SK-N-SH (cell line): ENCODE measurements at regions not wholly inside any gene's neighbourhood (a gene's known extent, or its start where the extent isn't known, plus 50 kb on each side); places are given as distances from the start of the nearest gene placed in this dataset.

Experiments used
- CTCF ChIA-PET: fragments of 300-600, 350-600 bp; formaldehyde crosslinking; extraction: SDS; loops from one replicate; lab custom pipeline; 2021; lab: Yijun Ruan, JAX
- POLR2A ChIA-PET: fragments of 350-600 bp; sonication (Branson Sonifier 250); formaldehyde crosslinking; extraction: SDS; loops from one replicate; lab custom pipeline; 2020; ENCODE audit warnings: antibody characterized with exemption, inconsistent platforms; lab: Yijun Ruan, JAX
- DNase-seq: peaks from one replicate; pipeline ENCODE4 v3.0.0; 2012
- H2AFZ ChIP-seq: fragments of 200-600 bp; sonication (generic); 2 replicates; pipeline ENCODE4 v1.8.1; 2016; ENCODE audit warnings: antibody characterized with exemption, mild to moderate bottlenecking, low read depth
- H3F3A ChIP-seq: fragments of 200-600 bp; sonication (generic); replicated peaks from 2 replicates; pipeline ENCODE3; 2016; ENCODE audit warnings: antibody characterized with exemption, mild to moderate bottlenecking; ENCODE audit not compliant: insufficient read depth
- H3K27ac ChIP-seq, 2 experiments: fragments of 200-500 bp in 1 of 2; fragments of 200-600 bp in 1 of 2; sonication (Bioruptor generic) in 1 of 2; sonication (generic), shearing (Covaris generic) in 1 of 2; 2 replicates each; pipeline versions ENCODE4 v1.5.1 to v1.6.1; 2014 to 2016; ENCODE audit warnings: low read depth in 2 of 2, inconsistent platforms in 1 of 2, low read length in 1 of 2, mild to moderate bottlenecking in 1 of 2, mixed read lengths in 1 of 2
- H3K27me3 ChIP-seq: fragments of 200-600 bp; sonication (generic), shearing (Covaris generic); 2 replicates; pipeline ENCODE4 v1.6.1; 2016; ENCODE audit warnings: mixed run types; ENCODE audit not compliant: insufficient read depth
- H3K36me3 ChIP-seq, 2 experiments: fragments of 200-500 bp in 1 of 2; fragments of 200-600 bp in 1 of 2; sonication (Bioruptor generic) in 1 of 2; sonication (generic) in 1 of 2; replicated peaks in 1 of 2; 2 replicates each; pipeline versions ENCODE3 to v1.5.1; 2014 to 2016; ENCODE audit warnings: low read length in 1 of 2, mild to moderate bottlenecking in 1 of 2; ENCODE audit not compliant: insufficient read depth in 2 of 2, control insufficient read depth in 1 of 2
- H3K4me1 ChIP-seq, 2 experiments: fragments of 200-500 bp in 1 of 2; fragments of 200-600 bp in 1 of 2; sonication (Bioruptor generic) in 1 of 2; sonication (generic), shearing (Covaris generic) in 1 of 2; 2 replicates each; pipeline versions ENCODE4 v1.5.1 to v1.6.1; 2014 to 2016; ENCODE audit warnings: low read depth in 1 of 2, low read length in 1 of 2, mixed run types in 1 of 2; ENCODE audit not compliant: insufficient read depth in 2 of 2, control insufficient read depth in 1 of 2
- H3K4me2 ChIP-seq: fragments of 200-600 bp; sonication (generic), shearing (Covaris generic); 2 replicates; pipeline ENCODE4 v1.6.1; 2017; ENCODE audit warnings: mixed run types
- H3K4me3 ChIP-seq, 2 experiments: fragments of 200-500 bp in 1 of 2; fragments of 200-600 bp in 1 of 2; sonication (Bioruptor generic) in 1 of 2; sonication (generic), shearing (Covaris generic) in 1 of 2; 2 replicates each; pipeline versions ENCODE4 v1.5.1 to v1.8.1; 2014 to 2016; ENCODE audit warnings: low read depth in 2 of 2, inconsistent platforms in 1 of 2, low read length in 1 of 2, mild to moderate bottlenecking in 1 of 2, mixed read lengths in 1 of 2, moderate library complexity in 1 of 2
- H3K79me2 ChIP-seq: fragments of 200-600 bp; sonication (generic); 2 replicates; pipeline ENCODE4 v1.8.1; 2017; ENCODE audit warnings: mild to moderate bottlenecking; ENCODE audit not compliant: insufficient read depth
- H3K9ac ChIP-seq: fragments of 200-600 bp; sonication (generic); 2 replicates; pipeline ENCODE4 v1.6.1; 2017; ENCODE audit warnings: mixed run types
- H3K9me2 ChIP-seq: fragments of 200-600 bp; sonication (generic); 2 replicates; pipeline ENCODE4 v1.6.1; 2017; ENCODE audit warnings: mixed run types
- H3K9me3 ChIP-seq: fragments of 200-600 bp; sonication (generic); 2 replicates; pipeline ENCODE4 v1.6.1; 2017; ENCODE audit warnings: mixed run types, mild to moderate bottlenecking, moderate library complexity
- H4K20me1 ChIP-seq: fragments of 200-600 bp; sonication (generic); 2 replicates; pipeline ENCODE4 v1.6.1; 2017; ENCODE audit warnings: mild to moderate bottlenecking, mixed run types; ENCODE audit not compliant: insufficient read depth
- CHD2 ChIP-seq: fragments of 150-350 bp; IDR thresholded peaks from 2 replicates; pipeline ENCODE4 v1.6.1; 2018; ENCODE audit warnings: low read length; ENCODE audit not compliant: partially characterized antibody
- EP300 ChIP-seq, 2 experiments: IDR thresholded peaks; 2 replicates each; pipeline versions ENCODE4 v1.4.0 to v1.6.1; 2012; ENCODE audit warnings: borderline replicate concordance in 1 of 2, low read depth in 1 of 2, low read length in 1 of 2
- EZH2phosphoT487 ChIP-seq: fragments of 200-600 bp; sonication (generic); IDR thresholded peaks from 2 replicates; pipeline ENCODE4 v1.6.1; 2017; ENCODE audit warnings: low read depth, mixed run types, mild to moderate bottlenecking, antibody characterized with exemption, moderate library complexity, borderline replicate concordance
- FOSL2 ChIP-seq: IDR thresholded peaks from 2 replicates; pipeline ENCODE4 v1.4.0; 2012; ENCODE audit warnings: low read depth, mild to moderate bottlenecking, moderate library complexity, borderline replicate concordance
- FOXJ3 ChIP-seq: sonication (generic); formaldehyde crosslinking; IDR thresholded peaks from 2 replicates; pipeline ENCODE4 v1.5.1; 2020; ENCODE audit warnings: mild to moderate bottlenecking, missing genetic modification reagents
- FOXM1 ChIP-seq: IDR thresholded peaks from 2 replicates; pipeline ENCODE4 v1.4.0; 2012; ENCODE audit warnings: low read depth, mild to moderate bottlenecking
- GABPA ChIP-seq: IDR thresholded peaks from 2 replicates; pipeline ENCODE4 v1.4.0; 2012; ENCODE audit warnings: low read depth, mild to moderate bottlenecking
- GATA2 ChIP-seq: sonication (generic); formaldehyde crosslinking; IDR thresholded peaks from 2 replicates; pipeline ENCODE4 v1.5.0; 2020; ENCODE audit warnings: mild to moderate bottlenecking, missing genetic modification reagents
- JUND ChIP-seq: IDR thresholded peaks from 2 replicates; pipeline ENCODE4 v1.4.0; 2012
- MXI1 ChIP-seq: IDR thresholded peaks from 2 replicates; pipeline ENCODE4 v1.6.1; 2012; ENCODE audit warnings: mild to moderate bottlenecking, low read depth, low read length, improper control_type of control experiment
- NFIC ChIP-seq: IDR thresholded peaks from 2 replicates; pipeline ENCODE4 v1.4.0; 2012; ENCODE audit warnings: borderline replicate concordance
- RCOR1 ChIP-seq: fragments of 150-350 bp; IDR thresholded peaks from 2 replicates; pipeline ENCODE4 v1.6.1; 2017; ENCODE audit warnings: antibody characterized with exemption, low read length
- SIN3A ChIP-seq: IDR thresholded peaks from 2 replicates; pipeline ENCODE4 v1.6.1; 2012; ENCODE audit warnings: low read depth, mild to moderate bottlenecking, low read length, moderate library complexity, borderline replicate concordance
- TCF12 ChIP-seq: IDR thresholded peaks from 2 replicates; pipeline ENCODE4 v1.4.0; 2012
- TEAD4 ChIP-seq: IDR thresholded peaks from 2 replicates; pipeline ENCODE4 v1.4.0; 2012; ENCODE audit warnings: mild to moderate bottlenecking, borderline replicate concordance; ENCODE audit not compliant: insufficient read depth
- YY1 ChIP-seq: IDR thresholded peaks from 2 replicates; pipeline ENCODE4 v1.4.0; 2012; ENCODE audit warnings: low read depth, mild to moderate bottlenecking
- WGBS: methylation state at CpG from one replicate; pipeline ENCODE4 v1.1.6; 2017; ENCODE audit warnings: low lambda C conversion rate; 5-methylcytosine and 5-hydroxymethylcytosine counted together
- TF ChIP-seq, protein P1 (sequence below): fragments of 150-350 bp; IDR thresholded peaks from 2 replicates; pipeline ENCODE4 v1.6.1; 2017; ENCODE audit warnings: antibody characterized with exemption, low read length, low read depth, borderline replicate concordance
- TF ChIP-seq, protein P2 (sequence below): fragments of 150-350 bp; IDR thresholded peaks from 2 replicates; pipeline ENCODE4 v1.6.1; 2016; ENCODE audit warnings: mild to moderate bottlenecking, low read depth, low read length
- TF ChIP-seq, protein P3 (sequence below): IDR thresholded peaks from 2 replicates; pipeline ENCODE4 v1.4.0; 2012; ENCODE audit warnings: low read depth
- TF ChIP-seq, protein P4 (sequence below): IDR thresholded peaks from 2 replicates; pipeline ENCODE4 v1.4.0; 2012; ENCODE audit warnings: low read depth, borderline replicate concordance

DNA sequence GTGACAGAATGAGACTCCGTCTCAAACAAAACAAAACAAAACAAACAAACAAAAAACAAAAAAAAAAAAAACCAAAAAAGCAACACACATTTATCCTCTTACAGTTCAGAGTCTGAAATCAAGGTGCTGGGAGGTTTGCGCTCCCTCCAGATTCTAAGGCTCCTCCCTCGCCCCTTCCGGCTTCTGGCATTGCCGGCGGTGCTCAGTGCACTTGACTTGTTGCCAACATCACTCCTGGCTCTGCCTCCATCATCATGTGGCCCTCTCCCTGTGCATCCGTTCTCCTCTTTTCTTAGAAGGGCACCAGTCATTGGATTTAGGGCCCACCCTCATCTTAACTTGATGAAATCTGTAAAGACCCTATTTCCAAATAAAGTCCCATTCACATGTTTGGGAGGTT is 73.8 kb downstream of the RBFOX3 start (continued):
- TF ChIP-seq EP300 (IDR thresholded peaks at IDR 0.05; ENCODE audit: borderline replicate concordance in 1 of 2, low read depth in 1 of 2, low read length in 1 of 2) = no peak
- no peak for TF ChIP-seq SIN3A
- TF ChIP-seq, protein P1, sequence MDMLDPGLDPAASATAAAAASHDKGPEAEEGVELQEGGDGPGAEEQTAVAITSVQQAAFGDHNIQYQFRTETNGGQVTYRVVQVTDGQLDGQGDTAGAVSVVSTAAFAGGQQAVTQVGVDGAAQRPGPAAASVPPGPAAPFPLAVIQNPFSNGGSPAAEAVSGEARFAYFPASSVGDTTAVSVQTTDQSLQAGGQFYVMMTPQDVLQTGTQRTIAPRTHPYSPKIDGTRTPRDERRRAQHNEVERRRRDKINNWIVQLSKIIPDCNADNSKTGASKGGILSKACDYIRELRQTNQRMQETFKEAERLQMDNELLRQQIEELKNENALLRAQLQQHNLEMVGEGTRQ = no peak
- no peak for TF ChIP-seq GATA2 (CRISPR knock-in tag)
- TF ChIP-seq FOSL2 = no peak
- no peak for TF ChIP-seq GABPA
- TF ChIP-seq CHD2 = no peak
- TF ChIP-seq, protein P2, sequence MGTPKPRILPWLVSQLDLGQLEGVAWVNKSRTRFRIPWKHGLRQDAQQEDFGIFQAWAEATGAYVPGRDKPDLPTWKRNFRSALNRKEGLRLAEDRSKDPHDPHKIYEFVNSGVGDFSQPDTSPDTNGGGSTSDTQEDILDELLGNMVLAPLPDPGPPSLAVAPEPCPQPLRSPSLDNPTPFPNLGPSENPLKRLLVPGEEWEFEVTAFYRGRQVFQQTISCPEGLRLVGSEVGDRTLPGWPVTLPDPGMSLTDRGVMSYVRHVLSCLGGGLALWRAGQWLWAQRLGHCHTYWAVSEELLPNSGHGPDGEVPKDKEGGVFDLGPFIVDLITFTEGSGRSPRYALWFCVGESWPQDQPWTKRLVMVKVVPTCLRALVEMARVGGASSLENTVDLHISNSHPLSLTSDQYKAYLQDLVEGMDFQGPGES = no peak
- TF ChIP-seq TEAD4 = no peak
- TF ChIP-seq, protein P3, sequence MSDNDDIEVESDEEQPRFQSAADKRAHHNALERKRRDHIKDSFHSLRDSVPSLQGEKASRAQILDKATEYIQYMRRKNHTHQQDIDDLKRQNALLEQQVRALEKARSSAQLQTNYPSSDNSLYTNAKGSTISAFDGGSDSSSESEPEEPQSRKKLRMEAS = no peak

DNA sequence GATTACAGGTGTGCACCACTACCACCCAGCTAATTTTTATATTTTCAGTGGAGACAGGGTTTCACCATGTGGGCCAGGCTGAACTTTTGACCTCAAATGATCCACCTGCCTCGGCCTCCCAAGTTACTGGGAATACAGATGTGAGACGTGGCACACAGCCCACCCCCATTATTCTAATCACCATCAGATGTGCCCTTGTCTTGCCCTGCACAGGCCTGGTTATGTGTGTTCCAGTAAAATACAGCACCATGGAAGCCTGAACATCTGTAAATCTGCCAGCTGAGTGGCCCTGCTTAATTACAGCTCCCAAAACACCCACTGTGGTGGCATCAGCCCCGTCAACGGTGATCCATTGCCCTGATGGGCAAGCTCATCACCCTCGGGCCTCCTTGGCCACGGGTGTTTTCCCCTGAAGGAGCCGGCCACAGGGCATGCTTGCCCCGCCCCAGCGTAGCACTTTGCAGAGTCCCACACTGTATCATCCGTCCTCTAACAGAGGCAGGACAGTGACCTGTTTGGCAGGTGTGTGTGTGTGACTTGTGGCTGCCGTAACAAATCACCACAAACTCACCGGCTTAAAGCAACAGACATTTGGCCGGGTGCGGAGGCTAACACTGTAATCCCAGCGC is 74.5 kb downstream of the RBFOX3 start:
- 54% methylated on average over 12 of the region's 15 CpGs for WGBS
- no peak overlapping the region for H3K4me3 ChIP-seq
- ChIA-PET POLR2A (interaction anchor here (0.7 kb wide), 1 partner anchor 42 kb away, joined by 3 read pairs; no protein-coding TSS in a partner anchor), CTCF (interaction anchor here (0.7 to 1.6 kb wide), 8 partner anchors 8 to 1369 kb away, joined by 3 to 7 read pairs (median 3); partner anchors contain the start of gene RBFOX3)
- no peaks in the 10 kb centered on the region for H3K36me3 ChIP-seq
- no peaks in the 10 kb centered on the region for H3K9me3 ChIP-seq
- H3K79me2 ChIP-seq = no peaks in the 10 kb centered on the region
- H3K27ac ChIP-seq = no peak overlapping the region
- H3K9ac ChIP-seq = no peak overlapping the region
- no peaks in the 10 kb centered on the region for H4K20me1 ChIP-seq
- no peaks in the 10 kb centered on the region for H3K9me2 ChIP-seq
- no peaks in the 10 kb centered on the region for H3F3A ChIP-seq
- DNase-seq = peak; percentile 74
- no peak overlapping the region for H3K4me2 ChIP-seq
- peaks cover 11% of the 10 kb centered on the region for H3K27me3 ChIP-seq
- no peak overlapping the region for H2AFZ ChIP-seq
- TF ChIP-seq FOXM1 (no peak), TEAD4 (no peak), GATA2 (CRISPR knock-in tag) (peak; percentile 7; the same call in 1 of the 2 replicates), EZH2phosphoT487 (no peak), NFIC (no peak), EP300 (IDR thresholded peaks at IDR 0.05; ENCODE audit: borderline replicate concordance in 1 of 2, low read depth in 1 of 2, low read length in 1 of 2) (peak in 1 of 2 experiments; percentile 86; a peak in 2 of 4 replicates), JUND (no peak), YY1 (no peak), MXI1 (no peak), FOXJ3 (CRISPR knock-in tag) (no peak), CHD2 (peak; percentile 77), TCF12 (no peak), RCOR1 (peak; percentile 92)
- TF ChIP-seq, protein P3 = no peak
- TF ChIP-seq, protein P1 = no peak
- TF ChIP-seq, protein P2 = no peak
- TF ChIP-seq, protein P4, sequence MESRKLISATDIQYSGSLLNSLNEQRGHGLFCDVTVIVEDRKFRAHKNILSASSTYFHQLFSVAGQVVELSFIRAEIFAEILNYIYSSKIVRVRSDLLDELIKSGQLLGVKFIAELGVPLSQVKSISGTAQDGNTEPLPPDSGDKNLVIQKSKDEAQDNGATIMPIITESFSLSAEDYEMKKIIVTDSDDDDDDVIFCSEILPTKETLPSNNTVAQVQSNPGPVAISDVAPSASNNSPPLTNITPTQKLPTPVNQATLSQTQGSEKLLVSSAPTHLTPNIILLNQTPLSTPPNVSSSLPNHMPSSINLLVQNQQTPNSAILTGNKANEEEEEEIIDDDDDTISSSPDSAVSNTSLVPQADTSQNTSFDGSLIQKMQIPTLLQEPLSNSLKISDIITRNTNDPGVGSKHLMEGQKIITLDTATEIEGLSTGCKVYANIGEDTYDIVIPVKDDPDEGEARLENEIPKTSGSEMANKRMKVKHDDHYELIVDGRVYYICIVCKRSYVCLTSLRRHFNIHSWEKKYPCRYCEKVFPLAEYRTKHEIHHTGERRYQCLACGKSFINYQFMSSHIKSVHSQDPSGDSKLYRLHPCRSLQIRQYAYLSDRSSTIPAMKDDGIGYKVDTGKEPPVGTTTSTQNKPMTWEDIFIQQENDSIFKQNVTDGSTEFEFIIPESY = no peak
- H3K4me1 ChIP-seq = peaks cover 0 to 34% of the 10 kb centered on the region in 2 experiments; a peak in 2 of 4 replicates
